ENCODE measurements at regions not wholly inside any gene's neighbourhood (a gene's known extent, or its start where the extent isn't known, plus 50 kb on each side); places are given as distances from the start of the nearest gene placed in this dataset.

DNA sequence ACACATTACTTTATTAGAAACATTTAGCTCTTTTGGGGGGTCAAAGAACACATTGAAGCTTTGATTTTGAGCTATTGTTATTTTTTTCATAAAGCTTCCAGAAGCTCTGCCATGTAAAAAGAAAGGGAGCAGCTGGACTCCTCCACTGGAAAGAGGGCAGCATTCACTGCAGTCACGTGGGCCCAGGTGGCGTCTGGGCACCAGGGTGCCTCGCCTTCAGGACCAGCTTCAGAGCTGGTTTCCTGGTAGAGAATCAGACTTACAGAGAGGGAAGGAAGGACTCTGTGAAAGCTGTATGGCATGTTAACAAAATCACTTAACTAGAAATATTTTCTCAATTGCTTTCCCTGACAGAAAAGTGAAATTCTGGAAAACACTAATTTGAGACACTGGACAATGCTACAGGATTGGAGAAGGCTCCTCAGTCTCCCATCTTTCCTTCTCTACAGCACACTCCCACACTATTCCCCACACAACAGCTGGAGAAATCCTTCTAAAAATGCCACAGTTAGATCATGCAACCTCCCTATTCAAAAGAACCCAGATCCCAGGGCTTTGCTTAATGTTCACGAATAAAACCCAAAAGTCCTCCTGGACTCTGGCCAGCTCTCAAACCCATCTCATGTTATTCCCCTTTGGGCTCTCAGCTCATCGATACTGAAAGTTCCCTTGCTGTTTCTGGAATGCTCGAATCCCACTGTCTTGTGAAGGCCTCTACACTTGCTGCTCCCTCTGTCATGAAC, 83.2 kb downstream of the NFKBIZ start:
- POLR2A ChIA-PET (ENCODE audit: low non-redundant PET): no interaction called here
- TF ChIP-seq, protein P1, sequence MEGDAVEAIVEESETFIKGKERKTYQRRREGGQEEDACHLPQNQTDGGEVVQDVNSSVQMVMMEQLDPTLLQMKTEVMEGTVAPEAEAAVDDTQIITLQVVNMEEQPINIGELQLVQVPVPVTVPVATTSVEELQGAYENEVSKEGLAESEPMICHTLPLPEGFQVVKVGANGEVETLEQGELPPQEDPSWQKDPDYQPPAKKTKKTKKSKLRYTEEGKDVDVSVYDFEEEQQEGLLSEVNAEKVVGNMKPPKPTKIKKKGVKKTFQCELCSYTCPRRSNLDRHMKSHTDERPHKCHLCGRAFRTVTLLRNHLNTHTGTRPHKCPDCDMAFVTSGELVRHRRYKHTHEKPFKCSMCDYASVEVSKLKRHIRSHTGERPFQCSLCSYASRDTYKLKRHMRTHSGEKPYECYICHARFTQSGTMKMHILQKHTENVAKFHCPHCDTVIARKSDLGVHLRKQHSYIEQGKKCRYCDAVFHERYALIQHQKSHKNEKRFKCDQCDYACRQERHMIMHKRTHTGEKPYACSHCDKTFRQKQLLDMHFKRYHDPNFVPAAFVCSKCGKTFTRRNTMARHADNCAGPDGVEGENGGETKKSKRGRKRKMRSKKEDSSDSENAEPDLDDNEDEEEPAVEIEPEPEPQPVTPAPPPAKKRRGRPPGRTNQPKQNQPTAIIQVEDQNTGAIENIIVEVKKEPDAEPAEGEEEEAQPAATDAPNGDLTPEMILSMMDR (conservative IDR thresholded peaks at IDR 0.05; ENCODE audit: low read depth): no peak
- DNase-seq (ENCODE audit: low spot score): no peak
- H3K27ac ChIP-seq: no peak overlapping the region
- CTCF ChIA-PET: interaction anchor here (0.6 kb wide), 2 partner anchors 14 to 72 kb away, joined by 3 to 5 read pairs; no protein-coding TSS in a partner anchor

GRCh38 chr3:101936419-101937356, 87.4 kb downstream of the NFKBIZ start:
- peak overlapping the region; percentile 53 for H3K27ac ChIP-seq
- TF ChIP-seq, protein P1 (conservative IDR thresholded peaks at IDR 0.05; ENCODE audit: low read depth): no peak
- ChIA-PET CTCF (no interaction called here), POLR2A (ENCODE audit: low non-redundant PET) (interaction anchor here (0.7 kb wide), 1 partner anchor 9 kb away, joined by 9 read pairs; no protein-coding TSS in a partner anchor)
- DNase-seq (ENCODE audit: low spot score): peak; percentile 76

DNA sequence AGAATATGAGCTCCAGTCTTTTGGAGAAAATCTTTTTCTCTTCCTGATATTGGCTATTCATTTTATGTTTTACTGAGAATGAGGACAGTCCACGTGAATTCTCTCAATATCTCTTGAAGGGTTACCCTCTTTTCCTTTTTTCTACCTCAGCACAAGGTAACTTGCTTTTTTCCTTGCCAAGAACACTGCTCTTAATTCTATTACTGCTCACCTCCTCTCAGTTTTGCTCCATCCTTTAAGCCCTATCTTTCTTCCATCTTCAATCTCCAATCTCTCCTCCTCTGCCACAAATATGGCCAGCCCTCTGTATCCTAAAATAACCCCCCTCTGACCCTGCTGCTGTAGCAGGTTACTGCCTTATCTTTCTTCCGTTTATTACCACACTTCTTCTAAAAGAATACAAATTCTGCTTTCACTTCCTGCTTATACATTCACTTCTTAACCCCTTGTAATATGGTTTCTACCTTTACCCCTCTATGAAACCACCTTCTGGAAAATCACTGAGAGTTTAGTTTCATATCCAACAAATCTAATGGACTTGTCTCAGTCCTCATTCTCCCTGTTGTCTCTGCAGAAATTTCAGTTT, 89.0 kb downstream of the NFKBIZ start:
- TF ChIP-seq, protein P1 (conservative IDR thresholded peaks at IDR 0.05; ENCODE audit: low read depth): no peak
- DNase-seq (ENCODE audit: low spot score): no peak
- no peak overlapping the region for H3K27ac ChIP-seq
- ChIA-PET CTCF (no interaction called here), POLR2A (ENCODE audit: low non-redundant PET) (no interaction called here)

GRCh38 chr3:101939361-101940049, 90.2 kb downstream of the NFKBIZ start:
- ChIA-PET POLR2A (ENCODE audit: low non-redundant PET) (no interaction called here), CTCF (interaction anchor here (0.7 kb wide), 1 partner anchor 90 kb away, joined by 4 read pairs; the partner anchor contains the start of gene NFKBIZ)
- H3K27ac ChIP-seq: no peak overlapping the region

DNA sequence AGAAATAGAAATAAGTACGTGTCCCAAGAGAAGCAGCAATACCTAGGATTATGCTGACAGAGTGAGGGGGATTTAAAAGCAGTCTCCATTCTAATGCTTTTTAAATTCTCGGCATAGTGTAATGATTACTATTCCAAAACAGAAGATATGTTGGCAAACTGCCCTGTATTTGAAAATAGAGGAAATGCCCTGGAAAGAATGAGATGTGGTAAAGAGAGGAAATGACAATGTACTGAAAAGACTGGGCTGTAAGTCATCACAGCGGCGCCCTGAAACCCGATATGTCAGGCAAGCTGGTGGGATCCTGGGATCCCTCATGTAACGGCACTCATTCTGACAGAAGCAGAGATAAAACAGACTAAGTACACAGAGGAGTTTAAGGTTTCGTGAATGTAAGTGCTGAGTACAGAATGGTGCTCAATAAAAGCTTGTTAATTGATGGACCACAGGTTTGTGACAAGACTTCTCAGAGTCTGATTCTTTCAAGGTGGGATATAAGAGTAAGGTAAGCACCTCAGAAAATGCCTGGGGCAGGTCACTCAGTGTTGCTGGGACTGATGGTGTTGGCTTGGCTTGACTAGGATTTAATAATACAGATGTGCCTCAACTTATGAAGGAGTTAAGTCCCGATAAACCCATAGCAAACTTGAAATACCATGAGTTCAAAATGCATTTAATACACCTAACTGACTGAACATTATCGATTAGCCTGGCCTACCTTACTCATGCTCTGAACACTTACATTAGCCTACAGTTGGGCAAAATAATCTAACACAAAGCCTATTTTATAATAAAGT, 91.4 kb downstream of the NFKBIZ start:
- TF ChIP-seq, protein P1 (conservative IDR thresholded peaks at IDR 0.05; ENCODE audit: low read depth): no peak
- DNase-seq (ENCODE audit: low spot score): peak; percentile 67
- ChIA-PET CTCF (interaction anchor here (0.7 kb wide), 1 partner anchor 91 kb away, joined by 4 read pairs; the partner anchor contains the start of gene NFKBIZ), POLR2A (ENCODE audit: low non-redundant PET) (no interaction called here)
- no peak overlapping the region for H3K27ac ChIP-seq

More at GRCh38 chr3:101939361-101940049, 90.2 kb downstream of the NFKBIZ start:
- DNase-seq (ENCODE audit: low spot score): no peak
- TF ChIP-seq, protein P1 (conservative IDR thresholded peaks at IDR 0.05; ENCODE audit: low read depth): no peak
